HepG2 (cell line): ENCODE measurements at regions not wholly inside any gene's neighbourhood (a gene's known extent, or its start where the extent isn't known, plus 50 kb on each side); places are given as distances from the start of the nearest gene placed in this dataset.
"Not testable (repeated sequence)": the region's sequence is repeated elsewhere in the genome, so short reads cannot be mapped to it uniquely, and the experiment has no call there.

Experiments used
- ATAC-seq: fragments of 200-7000 bp; cut with Tn5 transposase; 3 replicates; pipeline ENCODE4 v1.9.1; 2020; ENCODE audit warnings: mild to moderate bottlenecking, moderate library complexity
- BruUV-seq: library from RNA; stranded (reverse); fragments of 400-500 nt; replicated peaks from 2 replicates; lab custom pipeline; 2021; lab: Mats Ljungman, UMichigan
- CTCF ChIA-PET: fragments of 300-600 bp; formaldehyde crosslinking; extraction: SDS; loops from one replicate; lab custom pipeline; 2021; ENCODE audit warnings: low total read pairs, inconsistent platforms, low intra/inter-chr PET ratio; lab: Yijun Ruan, JAX
- POLR2A ChIA-PET: fragments of 350-600 bp; sonication (Branson Sonifier 250); formaldehyde crosslinking; loops from one replicate; lab custom pipeline; 2020; ENCODE audit warnings: antibody characterized with exemption, inconsistent platforms; lab: Yijun Ruan, JAX
- DNase-seq: peaks from one replicate; pipeline ENCODE4 v3.0.0-alpha.2; 2015; ENCODE audit warnings: low spot score
- FAIRE-seq: peaks from 3 replicates; lab custom pipeline; 2011; peaks lifted over from hg19 to GRCh38; lab: Jason Lieb, UNC
- H2AFZ ChIP-seq: one replicate; pipeline ENCODE4 v1.6.1; 2011; ENCODE audit warnings: low read length, inconsistent platforms
- H3K27ac ChIP-seq: fragments of 300-600 bp; 3 replicates; pipeline ENCODE4 v1.8.0; 2011; ENCODE audit warnings: mixed run types, mild to moderate bottlenecking, mixed read lengths, low read length, inconsistent platforms; ENCODE audit not compliant: insufficient read depth; ENCODE audit errors: extremely low read length
- H3K27me3 ChIP-seq, 2 experiments: fragments of 200-600 bp in 1 of 2; 2 replicates in 1 of 2; 3 replicates in 1 of 2; pipeline versions ENCODE4 v1.6.0 to v1.8.0; 2011; ENCODE audit warnings: low read length in 2 of 2, mild to moderate bottlenecking in 2 of 2, moderate library complexity in 2 of 2, inconsistent platforms in 1 of 2; ENCODE audit not compliant: insufficient read depth in 2 of 2, control insufficient read depth in 1 of 2
- H3K36me3 ChIP-seq, 2 experiments: fragments of 200-600 bp in 1 of 2; replicated peaks in 1 of 2; 2 replicates in 1 of 2; 3 replicates in 1 of 2; pipeline versions ENCODE4 v1.5.1 to v1.8.0; 2011; ENCODE audit warnings: low read length in 2 of 2, inconsistent platforms in 1 of 2; ENCODE audit not compliant: insufficient read depth in 2 of 2, control insufficient read depth in 1 of 2
- H3K4me1 ChIP-seq: 2 replicates; pipeline ENCODE4 v1.5.1; 2012; ENCODE audit warnings: low read length, inconsistent platforms; ENCODE audit not compliant: insufficient read depth
- H3K4me2 ChIP-seq: 2 replicates; pipeline ENCODE4 v1.6.0; 2011; ENCODE audit warnings: low read depth, low read length, inconsistent platforms
- H3K4me3 ChIP-seq, 3 experiments: fragments of 200-600 bp in 1 of 3; sonication (generic), shearing (Covaris generic) in 1 of 3; replicated peaks in 1 of 3; 2 replicates each; pipeline ENCODE4 v1.5.1; 2011 to 2016; ENCODE audit warnings: low read length in 3 of 3, inconsistent platforms in 2 of 3, low read depth in 2 of 3, mild to moderate bottlenecking in 2 of 3, control low read depth in 1 of 3, mixed read lengths in 1 of 3; ENCODE audit not compliant: insufficient read depth in 1 of 3
- H3K79me2 ChIP-seq: one replicate; pipeline ENCODE4 v1.6.1; 2011; ENCODE audit warnings: low read length, inconsistent platforms; ENCODE audit not compliant: insufficient read depth
- H3K9ac ChIP-seq: 2 replicates; pipeline ENCODE4 v1.6.0; 2011; ENCODE audit warnings: mild to moderate bottlenecking, low read depth, low read length, inconsistent platforms; ENCODE audit not compliant: insufficient read depth
- H3K9me3 ChIP-seq: 2 replicates; pipeline ENCODE4 v1.5.1; 2012; ENCODE audit warnings: mild to moderate bottlenecking, low read length
- H4K20me1 ChIP-seq: 2 replicates; pipeline ENCODE4 v1.6.0; 2011; ENCODE audit warnings: inconsistent platforms, mild to moderate bottlenecking, low read length, moderate library complexity; ENCODE audit not compliant: insufficient read depth
- HNRNPK ChIP-seq: fragments of 200-400 bp; formaldehyde crosslinking; IDR thresholded peaks from 2 replicates; pipeline ENCODE4 v1.6.1; 2018; ENCODE audit warnings: low read length, low read depth, moderate library complexity, mild to moderate bottlenecking; ENCODE audit not compliant: poor library complexity, severe bottlenecking
- MXD1 ChIP-seq: sonication (generic); formaldehyde crosslinking; IDR thresholded peaks from 2 replicates; pipeline ENCODE4 v1.4.0; 2020; ENCODE audit warnings: mild to moderate bottlenecking, missing genetic modification reagents
- RBFOX2 ChIP-seq: fragments of 200-400 bp; formaldehyde crosslinking; IDR thresholded peaks from 2 replicates; pipeline ENCODE4 v1.6.1; 2017; ENCODE audit warnings: low read depth, mild to moderate bottlenecking, low read length
- RBM39 ChIP-seq: fragments of 200-400 bp; formaldehyde crosslinking; IDR thresholded peaks from one replicate; pipeline ENCODE4 v1.6.1; 2018; ENCODE audit warnings: antibody characterized with exemption, mild to moderate bottlenecking, low read depth, low read length; ENCODE audit not compliant: poor library complexity, severe bottlenecking
- TAF1 ChIP-seq: sonication (generic); formaldehyde crosslinking; IDR thresholded peaks from 2 replicates; pipeline ENCODE4 v1.4.0; 2020; ENCODE audit warnings: missing genetic modification reagents
- ZSCAN29 ChIP-seq: sonication (generic); formaldehyde crosslinking; conservative IDR thresholded peaks from 2 replicates; pipeline ENCODE4 v1.4.0; 2020; ENCODE audit warnings: mild to moderate bottlenecking, missing genetic modification reagents
- ZXDC ChIP-seq: sonication (generic); formaldehyde crosslinking; IDR thresholded peaks from 2 replicates; pipeline ENCODE4 v1.5.0; 2020; ENCODE audit warnings: mild to moderate bottlenecking, missing genetic modification reagents
- WGBS: methylation state at CpG from one replicate; pipeline ENCODE4 v1.1.6; 2017; ENCODE audit warnings: low lambda C conversion rate; 5-methylcytosine and 5-hydroxymethylcytosine counted together
- in situ Hi-C: cut with HindIII; loops from 2 replicates; pipeline ENCODE4 v1.10.0; 2017; ENCODE audit warnings: low pct_unique_long_range_greater_than_20kb; ENCODE audit not compliant: extremely low pct_ligation_motif_present
- intact Hi-C: fragments of 100-400 bp; cut with micrococcal nuclease; formaldehyde crosslinking; loops from one replicate; pipeline ENCODE4 v1.10.0; 2022; ENCODE audit not compliant: unreplicated experiment

GRCh38 chr20:30723511-30723910, 534.0 kb upstream of the DEFB115 start:
- in situ Hi-C loops, intact Hi-C loops, DNase-seq: not testable (repeated sequence)

More at GRCh38 chr20:30723511-30723910, 534.0 kb upstream of the DEFB115 start:
- Histone ChIP-seq H3K9ac (peak overlapping the region; percentile 29; the same call in 1 of the 2 replicates), H3K4me2 (peak overlapping the region; percentile 75), H3K4me3 (peak overlapping the region; percentile 41 to 73 (median 48); a peak in 5 of 6 replicates)
- FAIRE-seq, H3K9me3 ChIP-seq, CTCF ChIA-PET, H3K27me3 ChIP-seq, H2AFZ ChIP-seq, H4K20me1 ChIP-seq, POLR2A ChIA-PET, H3K4me1 ChIP-seq, ATAC-seq, H3K79me2 ChIP-seq, H3K27ac ChIP-seq, H3K36me3 ChIP-seq: not testable (repeated sequence)
- BruUV-seq = TSS peak; percentile 61
- WGBS = 9% methylated on average over 11 of the region's 27 CpGs
- TF ChIP-seq RBFOX2 (0 out of 2 replicates have a peak, but pooled peaks have one; percentile 0), ZSCAN29 (CRISPR knock-in tag) (peak; percentile 100), ZXDC (0 out of 2 replicates have a peak, but pooled peaks have one; percentile 38), RBM39 (peak; percentile 21), MXD1 (CRISPR knock-in tag) (peak; percentile 11; the same call in 1 of the 2 replicates), HNRNPK (peak; percentile 11), TAF1 (CRISPR knock-in tag) (0 out of 2 replicates have a peak, but pooled peaks have one; percentile 5)
